ENCODE measurements at regions not wholly inside any gene's neighbourhood (a gene's known extent, or its start where the extent isn't known, plus 50 kb on each side); places are given as distances from the start of the nearest gene placed in this dataset.

GRCh38 chr2:217714287-217714751 lies 288.5 kb downstream of the TNS1 start:
- no peaks in the 10 kb centered on the region for H3K27me3 ChIP-seq
- H3K27ac ChIP-seq: peak overlapping the region; percentile 22 to 72
- DNase-seq: peak in 1 of 2 donors; percentile 46
- H3K9me3 ChIP-seq: no peaks in the 10 kb centered on the region
- H3K36me3 ChIP-seq: no peaks in the 10 kb centered on the region
- H3K4me3 ChIP-seq: no peak overlapping the region
- no peak for TF ChIP-seq CTCF (IDR thresholded peaks at IDR 0.05)
- no peak for TF ChIP-seq POLR2A (IDR thresholded peaks at IDR 0.05)
- H3K4me1 ChIP-seq: peaks cover 0 to 5% of the 10 kb centered on the region in 2 donors
- intact Hi-C loops (cut with DNase I; ENCODE audit: low total_unique reads): loop anchor here (10.0 kb wide), 1 partner anchor 1030 kb away; no protein-coding TSS in a partner anchor

- TF ChIP-seq CTCF (IDR thresholded peaks at IDR 0.05): peak; percentile 92 to 98 (median 96)
- no peak for TF ChIP-seq POLR2A (IDR thresholded peaks at IDR 0.05)
- no peaks in the 10 kb centered on the region for H3K36me3 ChIP-seq
- intact Hi-C loops (cut with DNase I; ENCODE audit: low total_unique reads): loop anchor here (10.0 kb wide), 1 partner anchor 1029 kb away; no protein-coding TSS in a partner anchor
- H3K4me1 ChIP-seq: peaks cover 0 to 5% of the 10 kb centered on the region in 2 donors
- no peaks in the 10 kb centered on the region for H3K27me3 ChIP-seq
- peak; percentile 81 to 87 for DNase-seq
- no peaks in the 10 kb centered on the region for H3K9me3 ChIP-seq
- peak overlapping the region; percentile 22 to 72 for H3K27ac ChIP-seq
- no peak overlapping the region for H3K4me3 ChIP-seq
Measured at GRCh38 chr2:217713395-217714286, 289.2 kb downstream of the TNS1 start.

- H3K27ac ChIP-seq: no peak overlapping the region
- intact Hi-C loops (cut with DNase I; ENCODE audit: low total_unique reads): loop anchor here (10.0 kb wide), 1 partner anchor 1028 kb away; no protein-coding TSS in a partner anchor
- no peak for DNase-seq
- no peak overlapping the region for H3K4me3 ChIP-seq
- H3K4me1 ChIP-seq: peaks cover 0 to 5% of the 10 kb centered on the region in 2 donors
- TF ChIP-seq CTCF (IDR thresholded peaks at IDR 0.05) (no peak), POLR2A (IDR thresholded peaks at IDR 0.05) (no peak)
- H3K27me3 ChIP-seq: no peaks in the 10 kb centered on the region
- H3K9me3 ChIP-seq: no peaks in the 10 kb centered on the region
- no peaks in the 10 kb centered on the region for H3K36me3 ChIP-seq
Measured at GRCh38 chr2:217712431-217712830, 290.4 kb downstream of the TNS1 start.

GRCh38 chr2:217711188-217711587 lies 291.6 kb downstream of the TNS1 start:
- H3K4me1 ChIP-seq: peaks cover 0 to 5% of the 10 kb centered on the region in 2 donors
- intact Hi-C loops (cut with DNase I; ENCODE audit: low total_unique reads): loop anchor here (10.0 kb wide), 1 partner anchor 1026 kb away; no protein-coding TSS in a partner anchor
- H3K9me3 ChIP-seq: no peaks in the 10 kb centered on the region
- H3K36me3 ChIP-seq: no peaks in the 10 kb centered on the region
- no peak overlapping the region for H3K4me3 ChIP-seq
- TF ChIP-seq CTCF (IDR thresholded peaks at IDR 0.05): no peak
- TF ChIP-seq POLR2A (IDR thresholded peaks at IDR 0.05): no peak
- no peak overlapping the region for H3K27ac ChIP-seq
- no peaks in the 10 kb centered on the region for H3K27me3 ChIP-seq
- DNase-seq: no peak

Data from uterus (tissue), 3 donors.